ENCODE measurements at regions not wholly inside any gene's neighbourhood (a gene's known extent, or its start where the extent isn't known, plus 50 kb on each side); places are given as distances from the start of the nearest gene placed in this dataset.

- no peak overlapping the region for H3K4me2 ChIP-seq (ENCODE audit: extremely low read depth, insufficient read depth, low read length)
- H4K20me1 ChIP-seq (ENCODE audit: control insufficient read depth, extremely low read depth, insufficient read depth, low read length) = no peaks in the 10 kb centered on the region
- H3K4me1 ChIP-seq (ENCODE audit: control insufficient read depth, extremely low read depth, insufficient read depth, low read length) = no peaks in the 10 kb centered on the region
- H3K27ac ChIP-seq (ENCODE audit: insufficient read depth, low read length) = no peak overlapping the region
- H3K4me3 ChIP-seq (replicated peaks in 1 of 4; ENCODE audit: control extremely low read depth in 1 of 4, insufficient read depth in 1 of 4, low read depth in 3 of 4, low read length in 4 of 4) = no peak overlapping the region
- no peak overlapping the region for H2AFZ ChIP-seq (ENCODE audit: low read length)
- H3K36me3 ChIP-seq (ENCODE audit: control insufficient read depth, insufficient read depth, low read length) = no peaks in the 10 kb centered on the region
- no peaks in the 10 kb centered on the region for H3K9me3 ChIP-seq (ENCODE audit: control insufficient read depth, insufficient read depth, low read depth, low read length)
- peak in 1 of 2 donors; percentile 7 for DNase-seq (ENCODE audit: low read depth in 2 of 2)
- no peaks in the 10 kb centered on the region for H3K27me3 ChIP-seq (ENCODE audit: control insufficient read depth, insufficient read depth, low read length)
- no peaks in the 10 kb centered on the region for H3K79me2 ChIP-seq (ENCODE audit: control insufficient read depth, insufficient read depth, low read length)
- no peak overlapping the region for H3K9ac ChIP-seq (ENCODE audit: insufficient read depth, low read length)
- TF ChIP-seq CTCF (conservative IDR thresholded peaks at IDR 0.05 in 1 of 2, IDR thresholded peaks at IDR 0.05 in 1 of 2; ENCODE audit: low read depth in 1 of 2, low read length in 2 of 2) = no peak
- TF ChIP-seq EZH2 (IDR thresholded peaks at IDR 0.05; ENCODE audit: low read length, missing control alignments) = no peak
Measured at GRCh38 chr12:20119596-20120402, 248.5 kb upstream of the PDE3A start.

- Histone ChIP-seq H3K27me3 (ENCODE audit: control insufficient read depth, insufficient read depth, low read length) (no peaks in the 10 kb centered on the region), H3K4me2 (ENCODE audit: extremely low read depth, insufficient read depth, low read length) (no peak overlapping the region), H3K9me3 (ENCODE audit: control insufficient read depth, insufficient read depth, low read depth, low read length) (no peaks in the 10 kb centered on the region), H3K79me2 (ENCODE audit: control insufficient read depth, insufficient read depth, low read length) (no peaks in the 10 kb centered on the region), H3K4me3 (replicated peaks in 1 of 4; ENCODE audit: control extremely low read depth in 1 of 4, insufficient read depth in 1 of 4, low read depth in 3 of 4, low read length in 4 of 4) (no peak overlapping the region), H2AFZ (ENCODE audit: low read length) (no peak overlapping the region), H3K9ac (ENCODE audit: insufficient read depth, low read length) (no peak overlapping the region), H4K20me1 (ENCODE audit: control insufficient read depth, extremely low read depth, insufficient read depth, low read length) (no peaks in the 10 kb centered on the region), H3K27ac (ENCODE audit: insufficient read depth, low read length) (no peak overlapping the region), H3K4me1 (ENCODE audit: control insufficient read depth, extremely low read depth, insufficient read depth, low read length) (no peaks in the 10 kb centered on the region), H3K36me3 (ENCODE audit: control insufficient read depth, insufficient read depth, low read length) (no peaks in the 10 kb centered on the region)
- TF ChIP-seq EZH2 (IDR thresholded peaks at IDR 0.05; ENCODE audit: low read length, missing control alignments) (no peak), CTCF (conservative IDR thresholded peaks at IDR 0.05 in 1 of 2, IDR thresholded peaks at IDR 0.05 in 1 of 2; ENCODE audit: low read depth in 1 of 2, low read length in 2 of 2) (no peak)
- peak in 1 of 2 donors; percentile 35 for DNase-seq (ENCODE audit: low read depth in 2 of 2)
Measured at GRCh38 chr12:20120403-20120725, 248.0 kb upstream of the PDE3A start.

- no peak for DNase-seq (ENCODE audit: low read depth in 2 of 2)
- no peak for TF ChIP-seq CTCF (conservative IDR thresholded peaks at IDR 0.05 in 1 of 2, IDR thresholded peaks at IDR 0.05 in 1 of 2; ENCODE audit: low read depth in 1 of 2, low read length in 2 of 2)
- TF ChIP-seq EZH2 (IDR thresholded peaks at IDR 0.05; ENCODE audit: low read length, missing control alignments) = no peak
- no peaks in the 10 kb centered on the region for H3K36me3 ChIP-seq (ENCODE audit: control insufficient read depth, insufficient read depth, low read length)
- no peaks in the 10 kb centered on the region for H4K20me1 ChIP-seq (ENCODE audit: control insufficient read depth, extremely low read depth, insufficient read depth, low read length)
- H3K79me2 ChIP-seq (ENCODE audit: control insufficient read depth, insufficient read depth, low read length) = no peaks in the 10 kb centered on the region
- no peaks in the 10 kb centered on the region for H3K4me1 ChIP-seq (ENCODE audit: control insufficient read depth, extremely low read depth, insufficient read depth, low read length)
- no peaks in the 10 kb centered on the region for H3K9me3 ChIP-seq (ENCODE audit: control insufficient read depth, insufficient read depth, low read depth, low read length)
- H3K27ac ChIP-seq (ENCODE audit: insufficient read depth, low read length) = no peak overlapping the region
- no peak overlapping the region for H3K4me2 ChIP-seq (ENCODE audit: extremely low read depth, insufficient read depth, low read length)
- H3K4me3 ChIP-seq (replicated peaks in 1 of 4; ENCODE audit: control extremely low read depth in 1 of 4, insufficient read depth in 1 of 4, low read depth in 3 of 4, low read length in 4 of 4) = no peak overlapping the region
- no peaks in the 10 kb centered on the region for H3K27me3 ChIP-seq (ENCODE audit: control insufficient read depth, insufficient read depth, low read length)
- H2AFZ ChIP-seq (ENCODE audit: low read length) = no peak overlapping the region
- H3K9ac ChIP-seq (ENCODE audit: insufficient read depth, low read length) = no peak overlapping the region
Measured at GRCh38 chr12:20122274-20122673, 246.1 kb upstream of the PDE3A start.

Measured in fibroblast of lung (primary cell).